Tibial nerve (tissue), 4 donors: ENCODE measurements at regions not wholly inside any gene's neighbourhood (a gene's known extent, or its start where the extent isn't known, plus 50 kb on each side); places are given as distances from the start of the nearest gene placed in this dataset.
A peak's percentile ranks its signal among the peaks of the same experiment; 100 is the strongest.

Experiments
- DNase-seq, 2 donors: peaks; one replicate each; pipeline ENCODE4 v3.0.0-alpha.2; 2019; ENCODE audit warnings: low spot score in 2 of 2
- H3K27ac ChIP-seq, 4 donors: fragments of 200-600 bp; sonication (generic) in 3 of 4; one replicate each; pipeline ENCODE4 v1.5.1; 2017 to 2019; ENCODE audit warnings: mild to moderate bottlenecking in 1 of 4
- H3K27me3 ChIP-seq, 2 donors: fragments of 200-600 bp; sonication (generic) in 1 of 2; one replicate each; pipeline versions ENCODE4 v1.5.1 to v1.6.0; 2017 to 2019
- H3K36me3 ChIP-seq, 3 donors: fragments of 200-600 bp; sonication (generic); one replicate each; pipeline ENCODE4 v1.5.1; 2018 to 2019
- H3K4me1 ChIP-seq, 4 donors: fragments of 200-600 bp; sonication (generic) in 3 of 4; one replicate each; pipeline ENCODE4 v1.5.1; 2017 to 2019
- H3K4me3 ChIP-seq, 4 donors: fragments of 200-600 bp; sonication (generic) in 3 of 4; one replicate each; pipeline ENCODE4 v1.5.1; 2017 to 2019; ENCODE audit warnings: mild to moderate bottlenecking in 1 of 4, moderate library complexity in 1 of 4
- H3K9me3 ChIP-seq, 4 donors: fragments of 200-600 bp; sonication (generic) in 3 of 4; one replicate each; pipeline ENCODE4 v1.5.1; 2017 to 2019
- EP300 ChIP-seq, 2 donors: sonication (generic); formaldehyde crosslinking; IDR thresholded peaks; one replicate each; pipeline ENCODE4 v1.6.1; 2017; ENCODE audit warnings: antibody characterized with exemption in 2 of 2, mild to moderate bottlenecking in 1 of 2
- POLR2A ChIP-seq, 2 donors: fragments of 450-650 bp; IDR thresholded peaks; one replicate each; pipeline ENCODE4 v1.6.1; 2017; ENCODE audit warnings: antibody characterized with exemption in 2 of 2, mild to moderate bottlenecking in 2 of 2, moderate library complexity in 2 of 2
- WGBS, 2 donors: methylation state at CpG; one replicate each; pipeline ENCODE4 v1.1.5; 2018; 5-methylcytosine and 5-hydroxymethylcytosine counted together
- TF ChIP-seq, protein P1 (sequence below), 5 experiments: fragments of 200-600 bp in 3 of 5; fragments of 450-650 bp in 2 of 5; sonication (generic) in 3 of 5; IDR thresholded peaks; one replicate each; pipeline ENCODE4 v1.5.1; 2016 to 2019; ENCODE audit warnings: antibody characterized with exemption in 5 of 5, mild to moderate bottlenecking in 3 of 5, moderate library complexity in 2 of 5

DNA sequence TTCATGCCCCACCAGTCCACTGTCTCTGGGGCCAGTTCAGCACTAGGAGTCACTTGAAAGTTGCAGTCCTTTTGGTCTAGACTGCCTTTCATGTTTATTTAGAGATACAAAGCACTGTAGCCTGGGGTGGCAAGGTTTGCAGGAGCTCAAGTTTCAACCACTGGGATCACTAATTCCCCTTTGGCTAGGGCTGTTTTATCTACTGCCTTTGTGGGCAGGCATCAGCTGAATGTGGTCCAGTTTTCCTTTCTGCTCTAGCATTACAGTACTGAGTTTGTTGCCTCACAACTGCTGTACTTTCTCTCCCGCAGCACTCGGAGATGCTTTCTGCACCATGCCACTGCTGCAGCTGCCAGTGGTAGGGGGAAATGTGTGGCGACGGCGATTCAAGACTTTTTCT lies 222.3 kb upstream of the HDX start:
- WGBS, 2 donors, result 82 to 86% methylated on average over 5 of the region's 5 CpGs
- no peak overlapping the region for H3K4me3 ChIP-seq
- H3K27ac ChIP-seq, result no peak overlapping the region
- no peak for DNase-seq
- no peaks in the 10 kb centered on the region for H3K4me1 ChIP-seq
- H3K36me3 ChIP-seq, result no peaks in the 10 kb centered on the region
- TF ChIP-seq, protein P1, sequence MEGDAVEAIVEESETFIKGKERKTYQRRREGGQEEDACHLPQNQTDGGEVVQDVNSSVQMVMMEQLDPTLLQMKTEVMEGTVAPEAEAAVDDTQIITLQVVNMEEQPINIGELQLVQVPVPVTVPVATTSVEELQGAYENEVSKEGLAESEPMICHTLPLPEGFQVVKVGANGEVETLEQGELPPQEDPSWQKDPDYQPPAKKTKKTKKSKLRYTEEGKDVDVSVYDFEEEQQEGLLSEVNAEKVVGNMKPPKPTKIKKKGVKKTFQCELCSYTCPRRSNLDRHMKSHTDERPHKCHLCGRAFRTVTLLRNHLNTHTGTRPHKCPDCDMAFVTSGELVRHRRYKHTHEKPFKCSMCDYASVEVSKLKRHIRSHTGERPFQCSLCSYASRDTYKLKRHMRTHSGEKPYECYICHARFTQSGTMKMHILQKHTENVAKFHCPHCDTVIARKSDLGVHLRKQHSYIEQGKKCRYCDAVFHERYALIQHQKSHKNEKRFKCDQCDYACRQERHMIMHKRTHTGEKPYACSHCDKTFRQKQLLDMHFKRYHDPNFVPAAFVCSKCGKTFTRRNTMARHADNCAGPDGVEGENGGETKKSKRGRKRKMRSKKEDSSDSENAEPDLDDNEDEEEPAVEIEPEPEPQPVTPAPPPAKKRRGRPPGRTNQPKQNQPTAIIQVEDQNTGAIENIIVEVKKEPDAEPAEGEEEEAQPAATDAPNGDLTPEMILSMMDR (IDR thresholded peaks at IDR 0.05), result no peak
- TF ChIP-seq EP300 (IDR thresholded peaks at IDR 0.05) (no peak), POLR2A (IDR thresholded peaks at IDR 0.05) (no peak)
- H3K27me3 ChIP-seq, result no peaks in the 10 kb centered on the region
- no peaks in the 10 kb centered on the region for H3K9me3 ChIP-seq

DNA sequence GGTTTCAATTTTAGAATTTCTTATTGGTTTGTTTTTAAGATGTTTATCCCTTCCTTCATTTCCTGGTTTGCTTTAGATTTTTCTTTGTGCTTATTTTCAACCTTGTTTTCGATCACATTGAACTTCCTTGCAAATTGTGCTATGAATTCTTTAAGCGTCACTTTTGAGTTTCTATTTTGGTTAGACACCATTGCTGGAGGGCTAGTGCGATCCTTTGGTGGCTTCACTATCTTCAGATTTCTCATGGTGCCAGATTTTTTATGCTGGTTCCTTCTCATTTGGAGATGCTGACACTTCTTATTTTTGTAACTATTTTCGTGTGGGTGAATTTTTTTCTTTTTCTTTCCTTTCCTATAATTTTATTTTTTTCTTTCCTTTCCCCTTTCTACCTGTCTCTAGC lies 227.2 kb upstream of the HDX start:
- no peaks in the 10 kb centered on the region for H3K4me1 ChIP-seq
- no peak overlapping the region for H3K4me3 ChIP-seq
- H3K27ac ChIP-seq, result no peak overlapping the region
- H3K9me3 ChIP-seq, result no peaks in the 10 kb centered on the region
- TF ChIP-seq, protein P1 (IDR thresholded peaks at IDR 0.05), result no peak
- TF ChIP-seq EP300 (IDR thresholded peaks at IDR 0.05), result no peak
- TF ChIP-seq POLR2A (IDR thresholded peaks at IDR 0.05), result no peak
- no peak for DNase-seq
- WGBS, 2 donors, result 46 to 51% methylated on average over 4 of the region's 4 CpGs
- no peaks in the 10 kb centered on the region for H3K36me3 ChIP-seq
- H3K27me3 ChIP-seq, result no peaks in the 10 kb centered on the region

DNA sequence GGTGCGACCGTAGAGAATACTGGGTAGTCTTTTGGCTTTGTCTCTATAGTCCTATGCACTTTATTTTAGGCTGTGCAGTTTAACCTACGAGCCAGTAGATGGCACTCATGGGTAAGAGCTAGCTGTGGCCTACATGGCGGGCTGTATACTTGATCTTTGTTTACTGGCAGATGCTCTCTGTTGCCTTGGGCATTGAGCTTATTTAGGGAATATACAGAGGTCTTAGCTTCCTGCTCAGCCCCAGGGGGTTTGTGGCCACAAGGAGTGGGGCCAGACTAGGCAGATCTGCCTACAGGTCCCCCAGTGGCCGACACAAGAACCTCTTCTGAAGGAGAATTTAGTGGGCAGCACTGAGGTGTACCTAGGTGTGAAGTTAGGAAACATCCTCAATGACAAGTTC lies 227.6 kb upstream of the HDX start:
- Histone ChIP-seq H3K4me1 (no peaks in the 10 kb centered on the region), H3K27ac (no peak overlapping the region), H3K36me3 (no peaks in the 10 kb centered on the region), H3K4me3 (no peak overlapping the region), H3K9me3 (no peaks in the 10 kb centered on the region), H3K27me3 (no peaks in the 10 kb centered on the region)
- WGBS, 2 donors, result 11 to 29% methylated on average over 5 of the region's 5 CpGs
- TF ChIP-seq, protein P1 (IDR thresholded peaks at IDR 0.05), result peak; percentile 41 to 82 (median 70)
- no peak for TF ChIP-seq POLR2A (IDR thresholded peaks at IDR 0.05)
- peak in 1 of 2 donors; percentile 11 for DNase-seq

DNA sequence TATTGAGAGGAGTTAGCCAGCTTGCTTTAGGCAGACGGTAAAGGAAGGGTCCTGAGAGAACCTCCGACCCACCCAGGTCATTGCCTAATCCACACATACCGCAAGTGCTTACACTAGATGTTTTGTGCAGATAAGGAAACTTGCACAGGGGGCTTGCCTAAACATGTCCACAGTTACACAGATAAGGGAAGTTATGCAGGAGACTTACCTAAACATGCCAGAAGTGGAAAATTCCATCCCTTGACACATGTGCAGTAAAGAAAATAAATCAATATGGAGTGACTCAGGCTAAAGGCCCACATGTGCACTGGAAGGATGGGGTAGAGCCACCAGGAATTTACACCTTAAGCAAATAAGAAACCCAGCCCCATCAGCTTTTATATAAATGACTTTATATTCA lies 232.8 kb upstream of the HDX start:
- H3K27ac ChIP-seq, result no peak overlapping the region
- no peaks in the 10 kb centered on the region for H3K9me3 ChIP-seq
- WGBS, 2 donors, result 77 to 100% methylated on average over 3 of the region's 3 CpGs
- H3K27me3 ChIP-seq, result peaks cover 0 to 3% of the 10 kb centered on the region in 2 donors
- no peak for TF ChIP-seq POLR2A (IDR thresholded peaks at IDR 0.05)
- no peak for TF ChIP-seq EP300 (IDR thresholded peaks at IDR 0.05)
- TF ChIP-seq, protein P1 (IDR thresholded peaks at IDR 0.05), result no peak
- H3K4me3 ChIP-seq, result no peak overlapping the region
- H3K4me1 ChIP-seq, result peaks cover 0 to 9% (median 0%) of the 10 kb centered on the region in 4 donors
- no peak for DNase-seq
- H3K36me3 ChIP-seq, result no peaks in the 10 kb centered on the region

DNA sequence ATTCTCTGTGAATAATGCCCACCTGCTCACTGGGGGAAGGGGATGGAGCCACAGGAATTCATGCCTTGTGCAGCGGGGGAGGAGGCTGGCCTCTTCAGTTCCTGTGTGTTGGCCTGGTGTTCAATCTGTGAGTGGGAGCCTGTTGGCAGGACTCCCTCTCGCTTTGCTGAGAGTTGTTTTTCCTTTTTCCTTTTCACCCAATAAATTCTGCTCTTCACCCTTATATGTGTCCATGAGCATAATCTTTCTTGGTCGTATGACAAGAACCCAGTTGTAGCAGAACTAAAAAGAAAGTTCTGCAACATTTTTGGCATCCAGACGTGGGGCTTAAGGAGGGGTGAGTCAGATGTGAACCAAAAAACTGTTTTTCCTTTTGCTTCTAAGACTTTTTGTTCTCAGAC lies 235.2 kb upstream of the HDX start:
- peak overlapping the region in 2 of 4 donors; percentile 56 to 66 for H3K27ac ChIP-seq
- no peaks in the 10 kb centered on the region for H3K36me3 ChIP-seq
- peaks cover 0 to 12% of the 10 kb centered on the region in 2 donors for H3K27me3 ChIP-seq
- TF ChIP-seq, protein P1 (IDR thresholded peaks at IDR 0.05), result no peak
- TF ChIP-seq POLR2A (IDR thresholded peaks at IDR 0.05), result no peak
- TF ChIP-seq EP300 (IDR thresholded peaks at IDR 0.05), result no peak
- WGBS, 2 donors, result 25 to 35% methylated on average over 3 to 4 of the region's 4 CpGs
- H3K9me3 ChIP-seq, result no peaks in the 10 kb centered on the region
- no peak overlapping the region for H3K4me3 ChIP-seq
- peaks cover 0 to 9% (median 0%) of the 10 kb centered on the region in 4 donors for H3K4me1 ChIP-seq
- DNase-seq, result no peak
